ENCODE measurements at regions not wholly inside any gene's neighbourhood (a gene's known extent, or its start where the extent isn't known, plus 50 kb on each side); places are given as distances from the start of the nearest gene placed in this dataset.

GRCh38 chr1:214103778-214104177 lies 116.0 kb downstream of the PROX1 start:
- TF ChIP-seq ETS1 (IDR thresholded peaks at IDR 0.05) (no peak), STAT1 (IDR thresholded peaks at IDR 0.05; ENCODE audit: unreplicated experiment) (no peak), CTCF (conservative IDR thresholded peaks at IDR 0.05; ENCODE audit: low read depth in 2 of 2) (no peak), JUNB (IDR thresholded peaks at IDR 0.05; ENCODE audit: unreplicated experiment) (no peak), REST (IDR thresholded peaks at IDR 0.05; ENCODE audit: unreplicated experiment) (no peak), ZNF331 (CRISPR knock-in tag; IDR thresholded peaks at IDR 0.05; ENCODE audit: low read depth) (peak; percentile 82), ZNF114 (CRISPR knock-in tag; IDR thresholded peaks at IDR 0.05) (no peak), POLR2AphosphoS5 (IDR thresholded peaks at IDR 0.05; ENCODE audit: low read depth) (no peak)
- Mint-ChIP-seq H3K27me3 (ENCODE audit: insufficient read depth, low read depth, poor library complexity) (no peaks in the 10 kb centered on the region), H3K27ac (no peak overlapping the region), H3K4me3 (no peak overlapping the region), H3K4me1 (peaks cover 15% of the 10 kb centered on the region; the same call in 2 of the 3 replicates), H3K9me3 (no peaks in the 10 kb centered on the region; the same call in 2 of the 3 replicates), H3K36me3 (ENCODE audit: low read depth) (no peaks in the 10 kb centered on the region)
- Histone ChIP-seq H3K27ac (ENCODE audit: low read depth) (no peak overlapping the region), H3K79me2 (replicated peaks; ENCODE audit: insufficient read depth) (no peaks in the 10 kb centered on the region), H3K27me3 (ENCODE audit: insufficient read depth) (no peaks in the 10 kb centered on the region), H4K20me1 (replicated peaks; ENCODE audit: insufficient read depth) (no peaks in the 10 kb centered on the region), H3K4me1 (ENCODE audit: insufficient read depth) (peaks cover 4% of the 10 kb centered on the region; the same call in 1 of the 2 replicates), H3K36me3 (ENCODE audit: insufficient read depth) (no peaks in the 10 kb centered on the region), H3K9me2 (ENCODE audit: insufficient read depth) (peaks cover 24% of the 10 kb centered on the region; the same call in 1 of the 2 replicates), H3F3A (replicated peaks; ENCODE audit: low read depth) (no peaks in the 10 kb centered on the region), H3K4me3 (no peak overlapping the region), H3K4me2 (no peak overlapping the region), H2AFZ (no peak overlapping the region)
- no peak for DNase-seq (ENCODE audit: low spot score)
- no peak for ATAC-seq

- Mint-ChIP-seq H3K4me3 (no peak overlapping the region), H3K36me3 (ENCODE audit: low read depth) (no peaks in the 10 kb centered on the region), H3K9me3 (no peaks in the 10 kb centered on the region; the same call in 2 of the 3 replicates), H3K27me3 (ENCODE audit: insufficient read depth, low read depth, poor library complexity) (no peaks in the 10 kb centered on the region), H3K4me1 (peaks cover 15% of the 10 kb centered on the region; the same call in 2 of the 3 replicates), H3K27ac (no peak overlapping the region)
- H3K9me2 ChIP-seq (ENCODE audit: insufficient read depth), result peaks cover 18% of the 10 kb centered on the region; the same call in 1 of the 2 replicates
- H3K27ac ChIP-seq (ENCODE audit: low read depth), result no peak overlapping the region
- ATAC-seq, result no peak
- peaks cover 4% of the 10 kb centered on the region; the same call in 1 of the 2 replicates for H3K4me1 ChIP-seq (ENCODE audit: insufficient read depth)
- H3K27me3 ChIP-seq (ENCODE audit: insufficient read depth), result no peaks in the 10 kb centered on the region
- H2AFZ ChIP-seq, result no peak overlapping the region
- H3F3A ChIP-seq (replicated peaks; ENCODE audit: low read depth), result no peaks in the 10 kb centered on the region
- no peaks in the 10 kb centered on the region for H3K79me2 ChIP-seq (replicated peaks; ENCODE audit: insufficient read depth)
- no peak overlapping the region for H3K4me3 ChIP-seq
- no peak for DNase-seq (ENCODE audit: low spot score)
- no peaks in the 10 kb centered on the region for H3K36me3 ChIP-seq (ENCODE audit: insufficient read depth)
- H3K4me2 ChIP-seq, result no peak overlapping the region
- no peaks in the 10 kb centered on the region for H4K20me1 ChIP-seq (replicated peaks; ENCODE audit: insufficient read depth)
- TF ChIP-seq JUNB (IDR thresholded peaks at IDR 0.05; ENCODE audit: unreplicated experiment), result no peak
- no peak for TF ChIP-seq CTCF (conservative IDR thresholded peaks at IDR 0.05; ENCODE audit: low read depth in 2 of 2)
- no peak for TF ChIP-seq ZNF114 (CRISPR knock-in tag; IDR thresholded peaks at IDR 0.05)
Measured at GRCh38 chr1:214106375-214106774, 118.6 kb downstream of the PROX1 start.

Data from GM23338 (cell line).